ENCODE measurements at regions not wholly inside any gene's neighbourhood (a gene's known extent, or its start where the extent isn't known, plus 50 kb on each side); places are given as distances from the start of the nearest gene placed in this dataset.

GRCh38 chr3:107325446-107325845 lies 51.8 kb upstream of the CCDC54 start:
- DNase-seq (ENCODE audit: low read depth), result no peak

Data from T follicular helper cell (primary cell).